Left ventricle myocardium inferior (tissue), 1 donor: ENCODE measurements at regions not wholly inside any gene's neighbourhood (a gene's known extent, or its start where the extent isn't known, plus 50 kb on each side); places are given as distances from the start of the nearest gene placed in this dataset.

Experiments
- DNase-seq: peaks from one replicate; pipeline ENCODE4 v3.0.0-alpha.2; 2020
- H3K27ac ChIP-seq: fragments of 200-600 bp; replicated peaks from 2 replicates; pipeline ENCODE4 v1.8.0; 2021
- H3K27me3 ChIP-seq: fragments of 200-600 bp; 2 replicates; pipeline ENCODE4 v1.8.0; 2021; ENCODE audit warnings: low read depth
- H3K36me3 ChIP-seq: fragments of 200-600 bp; 2 replicates; pipeline ENCODE4 v1.8.0; 2021
- H3K4me1 ChIP-seq: fragments of 200-600 bp; 2 replicates; pipeline ENCODE4 v1.8.0; 2021
- H3K4me3 ChIP-seq: fragments of 200-600 bp; 2 replicates; pipeline ENCODE4 v1.8.0; 2021; ENCODE audit warnings: mild to moderate bottlenecking, moderate library complexity
- H3K9me3 ChIP-seq: fragments of 200-600 bp; replicated peaks from 2 replicates; pipeline ENCODE4 v1.8.0; 2021
- intact Hi-C: fragments of 100-400 bp; cut with micrococcal nuclease; formaldehyde crosslinking; loops from one replicate; pipeline ENCODE4 v1.11.0; 2022
- TF ChIP-seq, protein P1 (sequence below): fragments of 200-600 bp; IDR thresholded peaks from 2 replicates; pipeline ENCODE4 v1.8.0; 2021; ENCODE audit warnings: antibody characterized with exemption, mild to moderate bottlenecking, borderline replicate concordance
- donor health status: DM: no; HTN: yes; CAD: no; lungs with severe emphysema.

DNA sequence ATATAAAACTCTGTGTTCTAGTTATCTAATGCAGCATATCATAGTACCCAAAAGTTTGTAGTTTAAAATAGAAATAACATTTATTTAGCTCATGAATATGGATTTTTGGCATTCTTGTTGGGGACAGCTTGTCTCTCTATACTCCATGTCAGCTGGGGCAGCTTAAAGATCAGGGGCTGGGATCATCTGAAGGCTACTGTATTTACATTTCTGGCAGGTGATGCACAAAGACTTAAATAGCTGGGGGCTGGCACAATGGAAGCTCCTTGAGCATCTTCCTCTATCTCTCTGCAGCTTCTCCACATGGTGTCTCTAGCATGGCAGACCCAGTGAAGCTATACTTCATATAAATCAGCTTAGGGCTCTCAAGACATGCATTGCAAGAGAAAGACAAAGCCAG is 55.6 kb upstream of the DAB1 start:
- H3K27me3 ChIP-seq: no peaks in the 10 kb centered on the region
- TF ChIP-seq, protein P1, sequence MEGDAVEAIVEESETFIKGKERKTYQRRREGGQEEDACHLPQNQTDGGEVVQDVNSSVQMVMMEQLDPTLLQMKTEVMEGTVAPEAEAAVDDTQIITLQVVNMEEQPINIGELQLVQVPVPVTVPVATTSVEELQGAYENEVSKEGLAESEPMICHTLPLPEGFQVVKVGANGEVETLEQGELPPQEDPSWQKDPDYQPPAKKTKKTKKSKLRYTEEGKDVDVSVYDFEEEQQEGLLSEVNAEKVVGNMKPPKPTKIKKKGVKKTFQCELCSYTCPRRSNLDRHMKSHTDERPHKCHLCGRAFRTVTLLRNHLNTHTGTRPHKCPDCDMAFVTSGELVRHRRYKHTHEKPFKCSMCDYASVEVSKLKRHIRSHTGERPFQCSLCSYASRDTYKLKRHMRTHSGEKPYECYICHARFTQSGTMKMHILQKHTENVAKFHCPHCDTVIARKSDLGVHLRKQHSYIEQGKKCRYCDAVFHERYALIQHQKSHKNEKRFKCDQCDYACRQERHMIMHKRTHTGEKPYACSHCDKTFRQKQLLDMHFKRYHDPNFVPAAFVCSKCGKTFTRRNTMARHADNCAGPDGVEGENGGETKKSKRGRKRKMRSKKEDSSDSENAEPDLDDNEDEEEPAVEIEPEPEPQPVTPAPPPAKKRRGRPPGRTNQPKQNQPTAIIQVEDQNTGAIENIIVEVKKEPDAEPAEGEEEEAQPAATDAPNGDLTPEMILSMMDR: no peak
- no peak for DNase-seq
- H3K36me3 ChIP-seq: no peaks in the 10 kb centered on the region
- no peak overlapping the region for H3K27ac ChIP-seq
- intact Hi-C loops: no loop called here
- no peak overlapping the region for H3K4me3 ChIP-seq
- no peaks in the 10 kb centered on the region for H3K4me1 ChIP-seq
- H3K9me3 ChIP-seq: no peaks in the 10 kb centered on the region

DNA sequence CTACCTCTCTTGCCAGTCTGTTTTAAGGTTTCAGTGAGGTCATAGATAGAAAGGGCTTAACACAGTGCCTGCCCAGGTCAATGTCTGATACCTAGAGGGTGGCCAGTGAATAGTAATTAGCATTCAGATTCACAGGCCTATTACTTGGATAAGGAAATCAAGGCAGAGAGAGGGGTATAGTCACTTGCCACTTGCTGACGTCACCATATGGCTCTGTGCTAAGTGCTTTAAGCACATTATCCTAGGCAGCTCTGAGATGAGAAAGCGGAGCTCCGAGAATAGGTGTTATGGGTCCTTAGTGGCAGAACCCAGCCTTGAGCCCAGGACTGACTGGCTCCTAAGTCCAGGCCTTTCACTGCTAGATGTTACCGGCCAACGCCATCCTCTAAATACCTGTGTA is 51.5 kb upstream of the DAB1 start:
- H3K36me3 ChIP-seq: no peaks in the 10 kb centered on the region
- H3K9me3 ChIP-seq: no peaks in the 10 kb centered on the region
- TF ChIP-seq, protein P1: no peak
- no peaks in the 10 kb centered on the region for H3K4me1 ChIP-seq
- intact Hi-C loops: no loop called here
- H3K4me3 ChIP-seq: no peak overlapping the region
- no peaks in the 10 kb centered on the region for H3K27me3 ChIP-seq
- no peak overlapping the region for H3K27ac ChIP-seq
- DNase-seq: no peak

DNA sequence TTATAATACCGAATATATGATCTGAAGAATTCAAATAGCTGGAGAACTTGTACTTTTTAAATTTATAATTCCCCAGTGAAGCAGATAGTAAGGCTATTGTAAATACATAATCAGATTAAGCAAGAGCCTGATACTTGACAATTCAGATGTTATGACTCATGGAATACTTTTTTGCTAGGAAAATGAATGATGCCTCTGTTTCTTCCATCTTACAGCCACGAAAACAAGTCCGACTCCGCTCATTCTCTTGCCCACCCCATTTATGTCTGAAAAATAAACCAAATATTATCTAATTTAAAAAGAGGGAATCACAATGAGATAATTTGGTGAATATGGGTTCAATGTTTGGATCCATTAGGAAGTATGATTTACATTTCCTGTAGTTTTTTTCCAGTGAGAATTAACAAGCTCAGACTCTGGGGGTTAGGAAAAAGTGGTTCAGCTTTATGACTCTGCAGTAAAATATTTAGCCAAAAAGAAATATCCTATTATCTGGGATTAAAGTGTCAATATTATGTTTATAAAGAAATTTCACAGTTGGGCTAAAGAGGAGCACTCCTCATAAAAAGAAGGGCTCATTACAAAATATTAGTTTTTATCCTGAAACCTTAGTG is 50.4 kb upstream of the DAB1 start:
- no peaks in the 10 kb centered on the region for H3K4me1 ChIP-seq
- H3K27me3 ChIP-seq: no peaks in the 10 kb centered on the region
- intact Hi-C loops: no loop called here
- H3K9me3 ChIP-seq: no peaks in the 10 kb centered on the region
- no peaks in the 10 kb centered on the region for H3K36me3 ChIP-seq
- H3K4me3 ChIP-seq: no peak overlapping the region
- no peak for DNase-seq
- TF ChIP-seq, protein P1: no peak
- H3K27ac ChIP-seq: no peak overlapping the region
